Transverse colon (tissue), 3 donors: ENCODE measurements at regions not wholly inside any gene's neighbourhood (a gene's known extent, or its start where the extent isn't known, plus 50 kb on each side); places are given as distances from the start of the nearest gene placed in this dataset.

Source experiments
- EP300 ChIP-seq: sonication (generic); formaldehyde crosslinking; IDR thresholded peaks from one replicate; pipeline ENCODE4 v1.6.1; 2017; ENCODE audit warnings: antibody characterized with exemption, low read depth
- POLR2A ChIP-seq: fragments of 450-650 bp; IDR thresholded peaks from one replicate; pipeline ENCODE4 v1.6.1; 2016; ENCODE audit warnings: antibody characterized with exemption, mild to moderate bottlenecking, moderate library complexity
- TF ChIP-seq, protein P1 (sequence below), 5 experiments: fragments of 200-600 bp in 3 of 5; fragments of 450-650 bp in 2 of 5; sonication (generic) in 3 of 5; IDR thresholded peaks; 1 replicate in 2 of 5; 2 replicates in 3 of 5; pipeline ENCODE4 v1.5.1; 2016 to 2017; ENCODE audit warnings: antibody characterized with exemption in 5 of 5, inconsistent platforms in 3 of 5, mild to moderate bottlenecking in 2 of 5, moderate library complexity in 1 of 5

DNA sequence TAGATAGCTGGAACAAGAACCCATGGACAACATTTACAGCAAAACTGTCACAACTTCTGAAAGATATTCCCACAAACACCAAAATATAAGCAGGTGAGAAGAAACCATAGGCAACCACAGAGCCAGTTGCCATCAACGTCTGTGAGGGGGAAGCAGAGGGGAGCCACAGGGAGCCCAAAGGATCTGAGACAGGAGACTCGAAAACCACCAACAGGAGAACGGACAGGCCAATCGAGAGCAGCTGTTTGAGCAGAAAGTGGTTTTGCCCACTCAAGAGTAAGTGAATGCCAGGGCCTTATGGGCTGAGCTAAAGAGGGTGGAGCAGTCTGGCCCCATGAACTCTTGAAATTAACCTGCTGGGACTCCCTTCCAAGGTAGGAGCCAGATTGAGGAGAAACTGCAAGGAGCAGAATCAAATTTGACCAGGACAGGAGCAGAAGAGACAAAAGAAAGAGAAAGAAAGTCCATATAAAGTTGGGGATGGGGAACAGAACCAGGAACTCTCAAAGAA lies 195.4 kb downstream of the ANKRD60 start:
- TF ChIP-seq EP300: no peak
- no peak for TF ChIP-seq POLR2A
- TF ChIP-seq, protein P1, sequence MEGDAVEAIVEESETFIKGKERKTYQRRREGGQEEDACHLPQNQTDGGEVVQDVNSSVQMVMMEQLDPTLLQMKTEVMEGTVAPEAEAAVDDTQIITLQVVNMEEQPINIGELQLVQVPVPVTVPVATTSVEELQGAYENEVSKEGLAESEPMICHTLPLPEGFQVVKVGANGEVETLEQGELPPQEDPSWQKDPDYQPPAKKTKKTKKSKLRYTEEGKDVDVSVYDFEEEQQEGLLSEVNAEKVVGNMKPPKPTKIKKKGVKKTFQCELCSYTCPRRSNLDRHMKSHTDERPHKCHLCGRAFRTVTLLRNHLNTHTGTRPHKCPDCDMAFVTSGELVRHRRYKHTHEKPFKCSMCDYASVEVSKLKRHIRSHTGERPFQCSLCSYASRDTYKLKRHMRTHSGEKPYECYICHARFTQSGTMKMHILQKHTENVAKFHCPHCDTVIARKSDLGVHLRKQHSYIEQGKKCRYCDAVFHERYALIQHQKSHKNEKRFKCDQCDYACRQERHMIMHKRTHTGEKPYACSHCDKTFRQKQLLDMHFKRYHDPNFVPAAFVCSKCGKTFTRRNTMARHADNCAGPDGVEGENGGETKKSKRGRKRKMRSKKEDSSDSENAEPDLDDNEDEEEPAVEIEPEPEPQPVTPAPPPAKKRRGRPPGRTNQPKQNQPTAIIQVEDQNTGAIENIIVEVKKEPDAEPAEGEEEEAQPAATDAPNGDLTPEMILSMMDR (IDR thresholded peaks at IDR 0.05): no peak
